GM12865 (cell line): ENCODE measurements at regions not wholly inside any gene's neighbourhood (a gene's known extent, or its start where the extent isn't known, plus 50 kb on each side); places are given as distances from the start of the nearest gene placed in this dataset.

ENCODE experiments used
- DNase-seq: peaks from one replicate; pipeline ENCODE4 v3.0.0; 2010; ENCODE audit warnings: low read depth
- H3K4me3 ChIP-seq: 2 replicates; pipeline ENCODE4 v1.5.1; 2011; ENCODE audit warnings: mild to moderate bottlenecking, low read depth, low read length, control low read depth
- CTCF ChIP-seq: IDR thresholded peaks from 2 replicates; pipeline ENCODE4 v1.5.1; 2011; ENCODE audit warnings: low read length, control low read depth, low read depth, inconsistent platforms; ENCODE audit not compliant: insufficient read depth; ENCODE audit errors: missing control alignments

DNA sequence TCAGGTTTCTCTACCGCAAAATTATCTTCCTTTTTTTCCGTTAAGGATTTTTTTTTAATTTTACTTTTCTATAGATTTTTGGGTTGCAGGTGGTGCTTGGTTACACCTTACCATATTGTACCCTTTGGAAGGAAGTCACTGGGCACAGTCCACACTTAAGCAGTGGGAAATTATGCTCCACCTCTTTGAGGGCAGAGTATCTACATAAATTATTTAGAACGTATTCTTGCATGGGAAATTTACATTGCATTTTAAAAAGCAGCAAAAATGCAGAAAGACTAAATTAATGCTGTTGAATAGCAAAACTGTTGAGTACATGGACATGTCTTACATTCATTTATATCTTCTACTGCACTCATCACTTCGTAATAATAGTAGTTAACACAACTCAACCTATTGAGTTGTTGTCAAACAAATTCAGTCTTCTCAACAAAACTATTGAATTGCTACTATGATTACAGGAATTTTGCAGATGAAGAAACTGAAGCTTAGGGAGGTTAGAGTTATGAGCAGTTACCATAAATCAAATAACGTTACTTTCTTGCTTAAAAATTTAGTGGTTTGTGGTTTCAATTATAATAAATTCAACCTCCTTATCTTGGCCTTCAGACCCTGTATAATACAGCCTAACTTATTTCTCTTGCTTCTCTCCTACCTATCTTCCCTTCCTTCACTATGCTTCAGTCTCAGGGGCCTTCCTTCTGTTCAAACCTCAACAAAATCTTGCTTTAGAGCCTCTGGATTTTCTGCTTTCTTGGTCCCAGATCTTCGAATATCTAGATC lies 97.4 kb upstream of the ARHGAP20 start:
- DNase-seq: no peak
- H3K4me3 ChIP-seq: no peak overlapping the region
- no peak for TF ChIP-seq CTCF

DNA sequence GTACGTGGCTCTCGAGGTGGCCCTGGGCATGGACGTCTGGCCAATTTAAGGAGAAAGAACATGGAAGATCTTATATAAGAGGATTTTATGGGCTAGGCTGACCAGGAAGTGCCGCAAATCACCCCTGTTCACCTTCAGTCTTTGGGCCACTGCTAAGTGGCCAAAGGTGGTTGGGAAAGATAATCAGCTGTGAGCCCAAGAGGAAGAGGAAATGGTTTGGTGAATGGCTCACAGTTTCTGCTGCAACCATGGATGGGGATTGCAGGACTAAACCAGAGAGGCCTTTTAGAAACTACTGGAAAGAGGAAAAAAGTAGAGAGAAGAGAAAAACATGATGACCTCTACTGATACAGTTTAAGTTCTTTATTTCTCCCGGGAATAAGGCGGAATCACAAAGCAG lies 96.0 kb upstream of the ARHGAP20 start:
- H3K4me3 ChIP-seq: no peak overlapping the region
- DNase-seq: no peak
- no peak for TF ChIP-seq CTCF

GRCh38 chr11:110807801-110808200 lies 95.6 kb upstream of the ARHGAP20 start:
- no peak for DNase-seq
- no peak overlapping the region for H3K4me3 ChIP-seq
- no peak for TF ChIP-seq CTCF

- H3K4me3 ChIP-seq: no peak overlapping the region
- TF ChIP-seq CTCF: no peak
- no peak for DNase-seq
Observed at GRCh38 chr11:110805756-110806155, 93.5 kb upstream of the ARHGAP20 start.

DNA sequence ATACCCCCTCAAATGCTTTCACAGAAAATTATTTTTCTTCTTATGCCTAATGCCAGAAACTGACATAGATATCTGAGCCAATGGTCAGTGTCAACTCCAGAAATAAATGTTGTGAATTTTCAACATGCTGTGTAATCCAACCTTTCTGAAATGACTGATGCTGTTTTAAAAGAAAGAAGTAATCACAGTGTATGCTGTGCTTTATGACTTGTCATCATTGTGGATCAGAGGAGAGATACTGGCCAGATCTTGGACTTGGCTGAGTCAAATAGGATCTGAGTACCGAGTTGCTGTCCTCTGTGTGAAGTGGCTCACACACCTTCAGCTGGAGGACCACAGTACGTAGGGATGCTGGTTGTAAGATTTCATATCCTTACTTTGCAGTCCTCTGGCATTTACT lies 89.9 kb upstream of the ARHGAP20 start:
- no peak for DNase-seq
- no peak overlapping the region for H3K4me3 ChIP-seq
- no peak for TF ChIP-seq CTCF

DNA sequence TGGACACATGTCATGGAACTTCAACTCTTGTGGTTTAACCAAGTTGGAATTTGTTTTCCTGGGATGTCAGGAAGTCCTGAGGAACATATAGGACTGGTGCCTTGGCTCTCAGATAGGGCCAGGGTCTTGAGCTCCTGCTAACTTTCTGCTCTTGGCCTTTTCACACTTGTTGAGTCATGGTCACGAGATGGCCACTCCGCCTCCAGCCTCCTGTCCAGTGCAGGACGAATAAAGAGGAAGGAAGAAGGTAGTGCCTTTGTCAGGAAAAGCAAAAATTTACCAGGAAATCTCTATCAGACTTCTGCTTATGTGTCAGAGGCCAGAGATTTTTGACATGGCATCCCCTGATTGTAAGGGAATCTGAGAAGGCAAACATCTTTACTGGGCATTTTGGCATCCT lies 89.1 kb upstream of the ARHGAP20 start:
- DNase-seq: no peak
- H3K4me3 ChIP-seq: no peak overlapping the region
- no peak for TF ChIP-seq CTCF

DNA sequence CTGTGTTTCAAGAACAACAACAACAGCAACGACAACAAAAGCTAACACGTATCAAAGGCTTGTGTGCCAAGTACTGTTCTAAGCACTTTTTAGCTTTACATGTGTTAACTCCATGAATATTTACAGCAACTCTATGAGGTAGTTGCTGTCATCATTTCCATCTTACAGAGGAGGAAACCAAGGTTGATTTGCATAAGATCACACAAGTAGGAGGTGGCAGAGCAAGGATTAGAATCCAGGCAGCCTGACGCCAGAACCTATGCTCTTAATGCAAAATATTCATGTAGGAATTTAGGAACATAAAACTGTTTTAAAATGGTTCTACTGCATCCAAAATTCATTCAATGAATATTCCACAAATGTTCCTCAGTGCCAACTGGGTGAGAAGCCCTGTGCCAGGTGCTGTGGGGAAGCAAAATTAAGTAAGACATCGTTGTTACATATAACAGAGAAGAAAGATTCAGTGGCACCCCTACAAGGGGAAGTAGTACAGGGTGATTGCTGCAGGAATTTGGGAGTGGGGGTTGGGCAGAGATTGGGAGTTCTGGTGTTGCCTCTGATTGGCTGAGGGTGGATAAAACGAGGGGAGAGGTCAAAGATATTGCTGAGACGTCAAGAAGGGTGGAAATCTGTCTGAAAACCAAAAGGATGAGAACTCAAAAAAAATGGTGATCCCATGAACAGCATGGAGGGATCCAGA lies 86.1 kb upstream of the ARHGAP20 start:
- no peak overlapping the region for H3K4me3 ChIP-seq
- no peak for TF ChIP-seq CTCF
- DNase-seq: no peak
